ENCODE measurements at regions not wholly inside any gene's neighbourhood (a gene's known extent, or its start where the extent isn't known, plus 50 kb on each side); places are given as distances from the start of the nearest gene placed in this dataset.

- TF ChIP-seq RELA (CRISPR knock-in tag; IDR thresholded peaks at IDR 0.05; ENCODE audit: borderline replicate concordance) = no peak
- no peak for TF ChIP-seq NFE2L1 (CRISPR knock-in tag; IDR thresholded peaks at IDR 0.05)
Measured at GRCh38 chr12:127685491-127685890, 581.5 kb upstream of the TMEM132C start (continued).

GRCh38 chr12:127685931-127686330 lies 581.0 kb upstream of the TMEM132C start:
- Mint-ChIP-seq H3K27me3 (ENCODE audit: low read depth) (peaks cover 5% of the 10 kb centered on the region), H3K9me3 (peaks cover 76% of the 10 kb centered on the region), H3K36me3 (peaks cover 50% of the 10 kb centered on the region), H3K27ac (no peak overlapping the region), H3K4me3 (no peak overlapping the region), H3K4me1 (no peaks in the 10 kb centered on the region)
- no peak for DNase-seq (ENCODE audit: low spot score)
- CTCF ChIA-PET = interaction anchor here (0.6 kb wide), 1 partner anchor 97 kb away, joined by 3 read pairs; no protein-coding TSS in a partner anchor
- POLR2A ChIA-PET = no interaction called here
- ATAC-seq = no peak
- TF ChIP-seq ZNF219 (CRISPR knock-in tag; IDR thresholded peaks at IDR 0.05; ENCODE audit: borderline replicate concordance) (no peak), CDX4 (CRISPR knock-in tag; IDR thresholded peaks at IDR 0.05; ENCODE audit: borderline replicate concordance) (no peak), NR1H2 (CRISPR knock-in tag; IDR thresholded peaks at IDR 0.05) (no peak), ZNF396 (CRISPR knock-in tag; IDR thresholded peaks at IDR 0.05; ENCODE audit: borderline replicate concordance) (no peak), ZNF317 (CRISPR knock-in tag; IDR thresholded peaks at IDR 0.05; ENCODE audit: borderline replicate concordance, low read depth) (no peak), ETV6 (CRISPR knock-in tag; IDR thresholded peaks at IDR 0.05) (no peak), SMAD3 (CRISPR knock-in tag; IDR thresholded peaks at IDR 0.05; ENCODE audit: borderline replicate concordance) (no peak), USF1 (CRISPR knock-in tag; IDR thresholded peaks at IDR 0.05) (no peak), HMGXB4 (CRISPR knock-in tag; IDR thresholded peaks at IDR 0.05) (no peak), ZNF232 (CRISPR knock-in tag; IDR thresholded peaks at IDR 0.05) (no peak), MYBL2 (CRISPR knock-in tag; IDR thresholded peaks at IDR 0.05) (no peak), E2F5 (CRISPR knock-in tag; IDR thresholded peaks at IDR 0.05) (no peak), RORB (CRISPR knock-in tag; IDR thresholded peaks at IDR 0.05) (no peak), CREB1 (CRISPR knock-in tag; IDR thresholded peaks at IDR 0.05) (no peak), JUN (CRISPR knock-in tag; IDR thresholded peaks at IDR 0.05) (no peak), FOXJ3 (CRISPR knock-in tag; IDR thresholded peaks at IDR 0.05; ENCODE audit: borderline replicate concordance) (no peak), ATF6 (CRISPR knock-in tag; IDR thresholded peaks at IDR 0.05) (no peak), SP1 (CRISPR knock-in tag; conservative IDR thresholded peaks at IDR 0.05) (no peak)
- TF ChIP-seq, protein P1, sequence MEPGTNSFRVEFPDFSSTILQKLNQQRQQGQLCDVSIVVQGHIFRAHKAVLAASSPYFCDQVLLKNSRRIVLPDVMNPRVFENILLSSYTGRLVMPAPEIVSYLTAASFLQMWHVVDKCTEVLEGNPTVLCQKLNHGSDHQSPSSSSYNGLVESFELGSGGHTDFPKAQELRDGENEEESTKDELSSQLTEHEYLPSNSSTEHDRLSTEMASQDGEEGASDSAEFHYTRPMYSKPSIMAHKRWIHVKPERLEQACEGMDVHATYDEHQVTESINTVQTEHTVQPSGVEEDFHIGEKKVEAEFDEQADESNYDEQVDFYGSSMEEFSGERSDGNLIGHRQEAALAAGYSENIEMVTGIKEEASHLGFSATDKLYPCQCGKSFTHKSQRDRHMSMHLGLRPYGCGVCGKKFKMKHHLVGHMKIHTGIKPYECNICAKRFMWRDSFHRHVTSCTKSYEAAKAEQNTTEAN (CRISPR knock-in tag; IDR thresholded peaks at IDR 0.05) = no peak
